HepG2 (cell line): ENCODE measurements at regions not wholly inside any gene's neighbourhood (a gene's known extent, or its start where the extent isn't known, plus 50 kb on each side); places are given as distances from the start of the nearest gene placed in this dataset.

Source experiments
- ATAC-seq: fragments of 200-7000 bp; cut with Tn5 transposase; 3 replicates; pipeline ENCODE4 v1.9.1; 2020; ENCODE audit warnings: mild to moderate bottlenecking, moderate library complexity
- BruUV-seq: library from RNA; stranded (reverse); fragments of 400-500 nt; replicated peaks from 2 replicates; lab custom pipeline; 2021; lab: Mats Ljungman, UMichigan
- CTCF ChIA-PET: fragments of 300-600 bp; formaldehyde crosslinking; extraction: SDS; loops from one replicate; lab custom pipeline; 2021; ENCODE audit warnings: low total read pairs, inconsistent platforms, low intra/inter-chr PET ratio; lab: Yijun Ruan, JAX
- POLR2A ChIA-PET: fragments of 350-600 bp; sonication (Branson Sonifier 250); formaldehyde crosslinking; loops from one replicate; lab custom pipeline; 2020; ENCODE audit warnings: antibody characterized with exemption, inconsistent platforms; lab: Yijun Ruan, JAX
- DNase-seq: peaks from one replicate; pipeline ENCODE4 v3.0.0-alpha.2; 2015; ENCODE audit warnings: low spot score
- FAIRE-seq: peaks from 3 replicates; lab custom pipeline; 2011; peaks lifted over from hg19 to GRCh38; lab: Jason Lieb, UNC
- H2AFZ ChIP-seq: one replicate; pipeline ENCODE4 v1.6.1; 2011; ENCODE audit warnings: low read length, inconsistent platforms
- H3K27ac ChIP-seq: fragments of 300-600 bp; 3 replicates; pipeline ENCODE4 v1.8.0; 2011; ENCODE audit warnings: mixed run types, mild to moderate bottlenecking, mixed read lengths, low read length, inconsistent platforms; ENCODE audit not compliant: insufficient read depth; ENCODE audit errors: extremely low read length
- H3K27me3 ChIP-seq, 2 experiments: fragments of 200-600 bp in 1 of 2; 2 replicates in 1 of 2; 3 replicates in 1 of 2; pipeline versions ENCODE4 v1.6.0 to v1.8.0; 2011; ENCODE audit warnings: low read length in 2 of 2, mild to moderate bottlenecking in 2 of 2, moderate library complexity in 2 of 2, inconsistent platforms in 1 of 2; ENCODE audit not compliant: insufficient read depth in 2 of 2, control insufficient read depth in 1 of 2
- H3K36me3 ChIP-seq, 2 experiments: fragments of 200-600 bp in 1 of 2; replicated peaks in 1 of 2; 2 replicates in 1 of 2; 3 replicates in 1 of 2; pipeline versions ENCODE4 v1.5.1 to v1.8.0; 2011; ENCODE audit warnings: low read length in 2 of 2, inconsistent platforms in 1 of 2; ENCODE audit not compliant: insufficient read depth in 2 of 2, control insufficient read depth in 1 of 2
- H3K4me1 ChIP-seq: 2 replicates; pipeline ENCODE4 v1.5.1; 2012; ENCODE audit warnings: low read length, inconsistent platforms; ENCODE audit not compliant: insufficient read depth
- H3K4me2 ChIP-seq: 2 replicates; pipeline ENCODE4 v1.6.0; 2011; ENCODE audit warnings: low read depth, low read length, inconsistent platforms
- H3K4me3 ChIP-seq, 3 experiments: fragments of 200-600 bp in 1 of 3; sonication (generic), shearing (Covaris generic) in 1 of 3; replicated peaks in 1 of 3; 2 replicates each; pipeline ENCODE4 v1.5.1; 2011 to 2016; ENCODE audit warnings: low read length in 3 of 3, inconsistent platforms in 2 of 3, low read depth in 2 of 3, mild to moderate bottlenecking in 2 of 3, control low read depth in 1 of 3, mixed read lengths in 1 of 3; ENCODE audit not compliant: insufficient read depth in 1 of 3
- H3K79me2 ChIP-seq: one replicate; pipeline ENCODE4 v1.6.1; 2011; ENCODE audit warnings: low read length, inconsistent platforms; ENCODE audit not compliant: insufficient read depth
- H3K9ac ChIP-seq: 2 replicates; pipeline ENCODE4 v1.6.0; 2011; ENCODE audit warnings: mild to moderate bottlenecking, low read depth, low read length, inconsistent platforms; ENCODE audit not compliant: insufficient read depth
- H3K9me3 ChIP-seq: 2 replicates; pipeline ENCODE4 v1.5.1; 2012; ENCODE audit warnings: mild to moderate bottlenecking, low read length
- H4K20me1 ChIP-seq: 2 replicates; pipeline ENCODE4 v1.6.0; 2011; ENCODE audit warnings: inconsistent platforms, mild to moderate bottlenecking, low read length, moderate library complexity; ENCODE audit not compliant: insufficient read depth
- BORCS8-MEF2B ChIP-seq: sonication (generic); formaldehyde crosslinking; IDR thresholded peaks from 2 replicates; pipeline ENCODE4 v1.8.0; 2022; ENCODE audit warnings: mild to moderate bottlenecking, missing genetic modification reagents
- DDIT3 ChIP-seq: sonication (generic); formaldehyde crosslinking; IDR thresholded peaks from 2 replicates; pipeline ENCODE4 v1.4.0; 2020; ENCODE audit warnings: mild to moderate bottlenecking, missing genetic modification reagents
- GTF3A ChIP-seq: sonication (generic); formaldehyde crosslinking; conservative IDR thresholded peaks from 2 replicates; pipeline ENCODE4 v1.4.0; 2020; ENCODE audit warnings: mild to moderate bottlenecking, missing genetic modification reagents
- IRF9 ChIP-seq: sonication (generic); formaldehyde crosslinking; IDR thresholded peaks from 2 replicates; pipeline ENCODE4 v1.8.0; 2022; ENCODE audit warnings: missing genetic modification reagents, mild to moderate bottlenecking, borderline replicate concordance
- KLF13 ChIP-seq: sonication (generic); formaldehyde crosslinking; IDR thresholded peaks from 2 replicates; pipeline ENCODE4 v1.4.0; 2020; ENCODE audit warnings: mild to moderate bottlenecking, missing genetic modification reagents
- MEF2D ChIP-seq: sonication (generic); formaldehyde crosslinking; IDR thresholded peaks from 2 replicates; pipeline ENCODE4 v1.5.1; 2020; ENCODE audit warnings: mild to moderate bottlenecking, missing genetic modification reagents
- POLR2G ChIP-seq: fragments of 200-400 bp; formaldehyde crosslinking; IDR thresholded peaks from 2 replicates; pipeline ENCODE4 v1.6.1; 2018; ENCODE audit warnings: mild to moderate bottlenecking, low read depth, low read length, moderate library complexity
- PRMT3 ChIP-seq: sonication (generic); formaldehyde crosslinking; IDR thresholded peaks from 2 replicates; pipeline ENCODE4 v1.8.1; 2022; ENCODE audit warnings: low read depth, mild to moderate bottlenecking, moderate library complexity, missing genetic modification reagents, borderline replicate concordance
- PRPF4 ChIP-seq: fragments of 200-400 bp; formaldehyde crosslinking; IDR thresholded peaks from 2 replicates; pipeline ENCODE4 v1.6.1; 2016; ENCODE audit warnings: low read length, low read depth; ENCODE audit not compliant: poor library complexity, severe bottlenecking
- SCMH1 ChIP-seq: sonication (generic); formaldehyde crosslinking; IDR thresholded peaks from 2 replicates; pipeline ENCODE4 v1.9.0; 2021; ENCODE audit warnings: missing genetic modification reagents, mild to moderate bottlenecking, borderline replicate concordance
- SRSF9 ChIP-seq: fragments of 200-400 bp; formaldehyde crosslinking; IDR thresholded peaks from 2 replicates; pipeline ENCODE4 v1.6.1; 2018; ENCODE audit warnings: borderline replicate concordance, mild to moderate bottlenecking, low read depth, low read length; ENCODE audit not compliant: insufficient read depth, poor library complexity, severe bottlenecking
- STAG1 ChIP-seq: sonication (generic); formaldehyde crosslinking; IDR thresholded peaks from 2 replicates; pipeline ENCODE4 v1.4.0; 2020; ENCODE audit warnings: missing genetic modification reagents
- TBL1XR1 ChIP-seq: fragments of 150-350 bp; IDR thresholded peaks from 2 replicates; pipeline ENCODE4 v1.6.1; 2014; ENCODE audit warnings: borderline replicate concordance, low read length; ENCODE audit not compliant: partially characterized antibody
- ZNF382 ChIP-seq: sonication (generic); formaldehyde crosslinking; IDR thresholded peaks from 2 replicates; pipeline ENCODE4 v1.5.0; 2020; ENCODE audit warnings: missing genetic modification reagents, mild to moderate bottlenecking, borderline replicate concordance
- ZNF609 ChIP-seq: sonication (generic); formaldehyde crosslinking; IDR thresholded peaks from 2 replicates; pipeline ENCODE4 v1.4.0; 2020; ENCODE audit warnings: mild to moderate bottlenecking, missing genetic modification reagents, borderline replicate concordance
- ZNF616 ChIP-seq: sonication (generic); formaldehyde crosslinking; IDR thresholded peaks from 2 replicates; pipeline ENCODE4 v1.5.0; 2020; ENCODE audit warnings: low read depth, mild to moderate bottlenecking, missing genetic modification reagents
- ZNF749 ChIP-seq: sonication (generic); formaldehyde crosslinking; IDR thresholded peaks from 2 replicates; pipeline ENCODE4 v1.8.0; 2022; ENCODE audit warnings: mild to moderate bottlenecking, missing genetic modification reagents, moderate library complexity, borderline replicate concordance
- ZNF761 ChIP-seq: sonication (generic); formaldehyde crosslinking; conservative IDR thresholded peaks from 2 replicates; pipeline ENCODE4 v1.4.0; 2020; ENCODE audit warnings: mild to moderate bottlenecking, missing genetic modification reagents
- ZSCAN30 ChIP-seq: sonication (generic); formaldehyde crosslinking; IDR thresholded peaks from 2 replicates; pipeline ENCODE4 v1.5.0; 2020; ENCODE audit warnings: mild to moderate bottlenecking, missing genetic modification reagents
- WGBS: methylation state at CpG from one replicate; pipeline ENCODE4 v1.1.6; 2017; ENCODE audit warnings: low lambda C conversion rate; 5-methylcytosine and 5-hydroxymethylcytosine counted together
- in situ Hi-C: cut with HindIII; loops from 2 replicates; pipeline ENCODE4 v1.10.0; 2017; ENCODE audit warnings: low pct_unique_long_range_greater_than_20kb; ENCODE audit not compliant: extremely low pct_ligation_motif_present
- intact Hi-C: fragments of 100-400 bp; cut with micrococcal nuclease; formaldehyde crosslinking; loops from one replicate; pipeline ENCODE4 v1.10.0; 2022; ENCODE audit not compliant: unreplicated experiment

GRCh38 chr7:119102291-119102690, 877.8 kb downstream of the ANKRD7 start (continued):
- TF ChIP-seq PRMT3: no peak
- no peak for TF ChIP-seq ZNF382
- no peak for TF ChIP-seq ZSCAN30 (CRISPR knock-in tag)
- TF ChIP-seq DDIT3 (CRISPR knock-in tag): no peak
- no peak for TF ChIP-seq POLR2G
- no peak for TF ChIP-seq ZNF761
- TF ChIP-seq SCMH1 (CRISPR knock-in tag): no peak
- no peak for TF ChIP-seq TBL1XR1

DNA sequence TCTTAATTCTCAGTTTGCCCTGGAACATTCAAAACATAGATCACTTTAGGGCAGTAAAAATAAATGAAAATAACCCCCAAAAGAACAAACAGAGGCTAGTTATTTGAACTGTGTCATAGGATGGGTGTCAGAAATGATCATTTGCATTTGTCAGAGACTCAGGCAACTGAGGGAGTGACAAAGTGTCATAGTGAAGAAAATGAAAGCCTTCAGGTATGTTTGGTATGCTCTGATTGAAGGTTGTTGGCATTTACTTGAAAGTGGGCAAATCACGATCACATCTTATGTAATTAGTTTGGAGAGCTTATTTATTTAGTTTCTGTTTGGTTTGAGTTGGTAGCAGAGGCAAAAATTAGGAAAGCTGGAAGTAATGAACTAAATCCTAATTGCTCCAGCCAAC, 880.9 kb downstream of the ANKRD7 start:
- H3K4me3 ChIP-seq: no peak overlapping the region
- H3K27me3 ChIP-seq: no peaks in the 10 kb centered on the region
- 0% methylated on average over 1 of the region's 1 CpG for WGBS
- no peak overlapping the region for H3K4me2 ChIP-seq
- no peak overlapping the region for H3K27ac ChIP-seq
- ChIA-PET POLR2A (no interaction called here), CTCF (no interaction called here)
- in situ Hi-C loops: no loop called here
- no peak overlapping the region for H2AFZ ChIP-seq
- intact Hi-C loops: no loop called here
- no peaks in the 10 kb centered on the region for H4K20me1 ChIP-seq
- no peak overlapping the region for H3K9ac ChIP-seq
- FAIRE-seq (no peak), ATAC-seq (no peak), DNase-seq (no peak)
- H3K4me1 ChIP-seq: peaks cover 10% of the 10 kb centered on the region
- peaks cover 6% of the 10 kb centered on the region for H3K9me3 ChIP-seq
- H3K79me2 ChIP-seq: no peaks in the 10 kb centered on the region
- no peaks in the 10 kb centered on the region for H3K36me3 ChIP-seq
- BruUV-seq: no TSS peak
- TF ChIP-seq MEF2D (no peak), IRF9 (CRISPR knock-in tag) (no peak), PRPF4 (no peak), KLF13 (CRISPR knock-in tag) (no peak), ZNF609 (no peak), SRSF9 (no peak), BORCS8-MEF2B (CRISPR knock-in tag) (no peak), ZNF749 (no peak), PRMT3 (no peak), STAG1 (CRISPR knock-in tag) (no peak), GTF3A (CRISPR knock-in tag) (no peak), ZNF616 (no peak)
